DMS79 (cell line): ENCODE measurements at regions not wholly inside any gene's neighbourhood (a gene's known extent, or its start where the extent isn't known, plus 50 kb on each side); places are given as distances from the start of the nearest gene placed in this dataset.

Experiments
- DNase-seq: peaks from one replicate; lab custom pipeline; 2025; lab: John Stamatoyannopoulos, UW

DNA sequence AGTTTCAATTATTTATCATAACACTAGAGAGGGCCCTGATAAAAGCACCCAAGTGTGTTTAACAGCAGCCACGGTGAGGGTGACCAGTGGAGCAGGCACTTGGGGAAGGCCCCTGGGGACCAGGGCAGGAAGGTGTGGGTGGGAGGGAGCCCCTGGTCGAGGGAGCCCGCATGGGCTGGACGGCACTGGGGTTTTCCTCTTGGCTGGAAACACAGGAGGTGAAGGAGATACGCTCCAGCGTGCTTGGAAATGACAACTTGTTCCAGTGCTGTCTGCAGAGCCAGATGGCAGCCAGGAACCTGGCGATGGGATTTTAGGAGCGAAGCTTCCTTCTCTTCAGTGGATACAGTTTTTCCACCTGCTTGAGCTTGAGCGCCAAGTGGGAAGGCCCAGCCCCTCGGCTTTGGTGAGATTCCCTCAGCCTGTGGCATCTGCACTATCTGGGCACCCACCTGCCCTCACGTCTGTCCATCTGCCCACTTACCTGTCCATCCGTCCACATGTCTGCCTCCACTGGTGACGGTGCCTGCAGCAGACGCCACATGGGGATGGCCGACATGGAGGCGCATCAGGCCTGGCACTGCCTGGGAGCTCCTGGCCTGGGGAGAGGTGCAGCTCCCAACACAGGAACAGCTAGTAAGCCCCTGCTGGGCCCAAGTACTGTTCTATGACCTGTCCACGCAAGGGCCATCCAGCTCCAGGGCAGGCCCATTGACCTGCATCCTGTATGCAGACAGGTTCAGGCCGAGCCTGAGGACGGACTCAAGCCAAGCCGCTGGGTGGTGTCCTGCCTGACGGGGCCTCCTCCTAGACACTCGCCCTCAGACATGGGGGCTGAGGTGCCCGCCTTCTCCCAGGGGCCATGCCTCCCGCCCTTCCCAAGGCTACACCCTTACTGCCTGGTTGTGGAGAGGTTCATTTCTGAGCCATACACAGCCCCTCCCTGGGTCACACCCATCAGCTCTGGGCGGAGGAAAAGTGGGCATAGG is 192.2 kb upstream of the C14orf180 start:
- peak; percentile 56 for DNase-seq

DNA sequence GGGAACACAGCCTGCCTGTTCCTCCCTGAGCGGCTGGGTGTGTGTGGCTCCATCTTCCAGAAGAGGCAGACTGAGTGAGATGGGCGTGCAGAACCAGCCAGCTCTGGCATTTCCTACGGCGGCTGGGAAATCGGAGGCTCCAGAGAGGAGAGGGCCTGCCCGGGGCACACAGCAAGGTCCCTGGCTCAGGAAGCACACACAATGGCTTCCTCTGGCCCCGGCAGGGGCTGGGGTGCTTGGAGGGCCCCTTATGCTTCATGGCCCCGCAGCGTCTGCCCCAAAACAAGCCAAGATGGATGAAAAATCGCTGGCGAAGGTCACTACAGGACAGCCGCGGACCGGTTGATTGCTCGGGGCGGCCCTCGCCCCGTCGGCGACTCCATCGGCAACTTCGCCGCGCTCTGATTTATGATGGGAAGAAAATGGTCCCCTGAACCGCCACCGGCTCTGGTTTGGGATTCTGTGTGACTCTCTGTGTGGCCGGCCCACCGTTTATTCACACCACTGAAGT is 191.5 kb upstream of the C14orf180 start:
- no peak for DNase-seq

DNA sequence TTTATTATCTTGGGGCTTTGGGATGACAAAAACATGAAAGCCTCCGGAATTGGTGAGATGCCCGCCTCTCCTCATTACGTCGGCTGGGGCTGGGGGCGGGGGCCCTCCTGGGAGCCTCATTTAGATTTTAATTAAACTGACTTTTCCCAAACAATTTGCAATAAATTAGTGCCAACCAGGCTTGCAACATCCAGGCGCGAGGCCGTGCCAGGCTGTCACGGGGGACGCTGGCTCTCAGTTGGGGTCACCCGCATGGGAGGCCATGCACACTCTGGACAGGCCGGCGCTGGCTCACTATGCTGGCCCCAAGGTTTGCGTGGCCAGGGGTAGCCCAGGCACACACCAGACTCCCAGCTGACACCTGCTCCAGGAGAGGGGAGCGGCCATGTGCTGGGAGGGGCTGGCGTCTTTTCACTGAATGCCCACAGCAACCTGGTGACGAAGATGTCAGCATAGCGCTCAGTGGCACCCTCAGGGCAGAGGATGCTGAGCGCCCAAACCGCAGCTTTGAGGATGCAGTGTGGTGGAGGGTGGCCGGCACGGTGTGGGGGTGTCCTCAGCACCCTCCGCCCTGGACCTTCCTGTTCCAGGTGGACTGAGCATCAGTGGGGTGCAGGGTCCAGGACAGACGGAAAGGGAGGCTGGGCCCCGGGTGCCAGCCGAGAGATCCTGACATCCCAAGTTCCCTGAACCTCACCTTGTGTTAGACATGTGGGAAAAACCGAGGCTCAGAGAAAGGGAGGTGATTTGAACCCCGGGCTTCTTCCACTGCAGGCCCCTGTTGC is 190.8 kb upstream of the C14orf180 start:
- no peak for DNase-seq

DNA sequence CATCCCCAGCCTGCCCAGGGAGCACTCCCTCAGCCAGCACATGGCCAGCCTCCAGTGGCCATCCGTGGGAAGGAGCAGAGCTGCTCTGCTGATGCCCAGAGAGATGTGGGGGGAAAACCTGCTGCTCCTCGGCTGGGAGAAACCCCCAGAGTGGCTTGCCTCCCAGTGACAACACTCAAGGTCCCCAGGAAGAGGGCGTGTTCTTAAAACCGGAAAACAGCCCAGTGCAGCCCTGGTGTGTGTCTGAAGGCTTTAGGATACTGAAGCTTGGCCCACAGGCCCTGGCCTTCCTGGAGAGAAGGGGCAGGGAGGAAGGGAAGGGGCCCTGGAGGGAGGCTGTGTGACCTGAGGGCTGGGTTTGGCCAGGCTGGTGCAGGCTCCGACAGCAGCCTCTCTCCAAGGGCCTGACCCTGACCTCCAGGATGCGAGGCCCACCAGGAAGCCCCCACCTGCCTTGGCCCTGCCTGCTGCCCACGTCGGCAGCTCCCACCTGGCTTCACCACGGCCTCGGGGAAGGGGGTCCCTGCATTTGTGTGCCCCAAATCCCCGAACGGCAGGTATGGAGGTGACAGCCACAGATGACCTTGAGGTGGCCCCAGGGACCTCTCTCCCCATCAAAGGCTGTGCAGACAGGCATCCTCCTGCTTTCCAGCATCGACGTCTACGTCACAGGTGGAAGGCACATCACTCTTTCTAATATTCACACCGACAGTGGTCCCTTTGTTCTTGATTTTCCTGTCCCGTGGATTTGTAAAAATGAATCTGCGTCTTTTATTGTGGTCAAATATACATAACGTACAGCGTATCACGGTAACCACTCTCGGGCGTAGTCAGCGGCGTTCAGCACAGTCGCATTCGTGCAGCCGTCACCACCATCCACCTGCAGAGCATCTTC is 190.0 kb upstream of the C14orf180 start:
- DNase-seq: no peak

DNA sequence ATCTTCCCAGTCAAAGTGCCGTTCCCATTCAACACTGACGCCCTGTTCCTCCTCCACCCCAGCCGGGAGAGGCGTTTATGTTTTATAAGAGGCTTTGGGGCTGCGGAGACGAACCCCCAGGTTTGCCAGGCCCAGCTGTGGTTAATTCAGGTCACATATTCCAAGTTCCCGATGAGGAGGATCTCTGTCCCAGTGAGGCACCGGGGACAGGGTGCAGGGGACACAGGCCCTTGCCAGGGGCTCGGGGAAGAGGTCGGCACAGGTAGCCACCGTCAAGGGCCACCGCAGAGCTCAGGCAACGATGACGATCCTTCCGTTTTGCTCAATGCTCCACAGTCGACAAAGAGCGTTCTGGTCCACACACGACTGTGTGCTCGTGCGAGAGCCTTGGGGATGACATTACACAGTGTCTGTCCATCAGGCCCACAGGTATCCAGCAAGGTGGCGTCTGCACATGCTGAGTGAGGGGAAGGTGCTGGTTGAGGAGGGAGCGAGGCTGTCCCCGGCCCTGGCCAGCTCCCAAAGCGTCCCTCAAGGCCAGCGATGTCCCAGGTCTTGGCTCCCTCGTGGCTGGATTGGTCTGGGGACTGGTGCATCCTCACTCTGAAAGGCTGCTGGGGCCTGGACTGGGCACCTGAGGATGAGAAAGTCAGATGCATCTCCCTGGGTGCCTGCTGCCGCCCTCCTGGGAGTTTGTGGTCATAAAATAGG is 189.2 kb upstream of the C14orf180 start:
- no peak for DNase-seq

DNA sequence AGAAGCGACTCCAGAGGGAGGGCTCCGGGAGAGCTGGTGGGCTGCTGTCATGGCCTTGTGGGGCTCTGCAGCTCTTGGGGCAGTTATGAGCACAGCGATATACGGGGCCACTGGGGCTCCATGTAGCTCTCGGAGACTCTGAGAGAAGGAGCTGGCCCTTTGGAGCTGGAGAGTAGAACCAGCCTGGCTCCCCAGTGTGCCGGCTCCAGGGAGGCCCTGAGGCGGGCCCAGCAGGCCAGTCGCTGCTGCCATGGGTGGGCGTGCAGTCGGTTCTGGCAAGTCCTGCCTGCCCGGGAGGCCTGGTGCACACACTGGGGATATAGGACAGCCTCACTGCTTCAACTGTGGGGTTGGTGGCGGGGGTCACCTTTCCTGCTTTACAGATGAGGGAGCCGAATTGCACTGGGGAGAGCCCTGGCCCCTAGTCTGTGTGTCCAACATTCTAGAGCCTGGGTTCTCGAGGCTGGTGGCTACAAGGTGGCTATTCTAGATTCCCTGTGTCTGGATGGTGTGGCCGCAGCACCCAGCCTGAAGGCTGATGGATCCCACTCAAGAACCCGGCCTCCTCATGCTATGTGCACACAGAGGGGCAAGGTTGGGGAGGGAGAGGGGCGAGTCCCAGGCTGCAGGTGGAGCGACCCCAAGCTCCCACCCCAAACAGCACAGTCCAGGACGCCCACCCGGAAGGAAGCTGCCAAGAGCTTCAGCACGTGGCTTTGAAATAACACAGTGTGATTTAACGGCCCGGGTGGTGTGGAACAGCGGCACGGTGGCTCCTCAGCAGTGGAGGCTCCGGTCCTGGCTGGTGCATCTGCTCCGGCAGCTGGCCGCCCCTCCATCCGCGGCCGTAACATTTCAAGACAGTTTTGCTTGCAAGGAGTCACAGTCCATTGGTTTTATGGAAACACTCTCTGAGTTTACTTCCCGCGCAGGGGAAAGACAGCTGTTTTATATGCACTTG is 188.3 kb upstream of the C14orf180 start:
- no peak for DNase-seq

DNA sequence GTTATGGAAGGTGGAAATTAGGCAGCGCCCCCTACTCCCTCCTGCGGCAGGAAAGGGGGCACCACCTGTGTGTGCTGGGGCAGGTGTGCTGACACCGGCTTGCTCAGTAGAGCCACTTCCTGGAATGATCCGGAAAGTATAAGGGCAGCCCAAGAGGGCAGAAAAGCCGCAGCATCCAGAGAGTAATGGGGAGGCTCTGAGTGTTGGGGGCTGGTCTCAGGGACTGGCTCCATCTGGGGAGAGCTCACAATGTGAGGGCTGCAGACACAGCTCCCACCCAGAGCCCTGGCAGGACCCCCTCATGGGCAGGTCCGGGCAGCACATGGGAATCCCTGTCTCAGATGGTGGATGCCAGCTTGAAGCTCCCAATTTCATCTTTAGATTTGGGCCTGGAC is 187.6 kb upstream of the C14orf180 start:
- DNase-seq: no peak

DNA sequence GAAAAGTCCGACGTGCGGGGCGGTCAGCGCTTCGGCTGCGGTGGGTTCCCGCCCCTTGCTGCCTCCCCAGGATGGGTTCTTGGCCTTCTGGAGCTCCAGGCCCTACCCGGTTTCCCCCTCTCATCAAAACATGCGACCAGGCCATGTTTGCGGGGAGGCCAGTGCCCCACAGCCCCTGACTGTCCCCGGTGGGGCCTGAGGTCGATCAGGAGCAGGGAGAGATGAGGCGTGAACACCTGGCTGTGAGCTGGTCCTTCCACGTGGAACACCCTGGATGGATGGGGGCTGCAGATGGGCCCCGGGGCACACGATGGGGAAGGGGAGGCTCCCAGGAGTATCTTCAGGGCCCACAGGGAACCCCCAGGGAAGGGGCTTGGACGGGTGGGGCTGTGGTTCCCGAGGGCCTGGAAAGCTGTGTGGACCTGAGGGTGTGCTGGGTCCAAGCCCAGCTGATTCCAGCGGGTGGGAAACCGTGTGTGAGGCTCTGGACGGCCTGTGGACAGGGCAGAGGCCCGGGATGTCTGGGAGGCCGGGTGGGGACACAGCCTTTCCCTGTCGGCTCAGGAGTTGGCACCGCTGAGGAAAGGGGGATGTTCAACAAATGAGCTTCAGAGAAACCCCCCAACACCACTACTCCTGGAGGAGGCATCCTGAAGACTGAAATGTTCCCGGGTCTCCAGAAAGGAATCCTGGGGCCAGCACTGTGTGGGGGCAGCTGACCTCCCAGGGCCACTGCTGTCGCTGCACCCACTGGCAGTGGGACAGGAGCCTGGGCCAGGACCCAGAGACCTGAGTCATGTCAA is 187.0 kb upstream of the C14orf180 start:
- no peak for DNase-seq

DNA sequence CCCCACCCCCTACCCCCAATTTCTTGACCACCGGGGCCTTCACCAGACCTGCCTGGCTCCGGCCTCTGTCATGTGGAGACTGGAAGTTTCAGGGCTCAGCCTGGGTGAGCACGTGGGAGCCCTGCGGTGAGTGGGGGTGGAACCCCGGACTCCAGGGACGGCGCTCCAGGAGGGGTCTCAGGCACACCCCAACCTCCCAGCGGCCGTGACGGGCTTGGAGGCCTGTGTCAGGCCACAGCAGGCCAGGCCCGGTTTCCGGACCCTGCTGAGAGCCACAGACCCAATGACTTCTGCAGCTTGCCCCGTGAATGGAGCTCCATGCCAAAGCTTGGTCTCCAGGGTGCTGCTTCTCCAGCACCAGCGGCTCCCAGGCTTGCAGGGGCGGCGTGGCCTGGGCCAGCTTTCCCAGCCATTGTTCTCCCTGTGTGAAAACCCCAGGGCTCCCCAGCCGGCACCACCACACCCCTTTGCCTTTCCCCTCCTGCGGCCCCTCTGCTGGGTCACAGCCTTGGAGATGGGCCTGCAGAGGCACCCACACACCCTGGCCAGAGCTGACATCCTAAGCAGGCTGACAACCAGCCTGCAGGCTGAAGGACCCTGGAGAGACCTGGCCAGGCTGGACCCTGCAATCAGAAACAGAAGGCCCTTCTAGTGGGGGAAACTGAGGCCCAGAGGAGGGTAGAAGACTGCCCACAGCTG is 186.2 kb upstream of the C14orf180 start:
- DNase-seq: no peak

DNA sequence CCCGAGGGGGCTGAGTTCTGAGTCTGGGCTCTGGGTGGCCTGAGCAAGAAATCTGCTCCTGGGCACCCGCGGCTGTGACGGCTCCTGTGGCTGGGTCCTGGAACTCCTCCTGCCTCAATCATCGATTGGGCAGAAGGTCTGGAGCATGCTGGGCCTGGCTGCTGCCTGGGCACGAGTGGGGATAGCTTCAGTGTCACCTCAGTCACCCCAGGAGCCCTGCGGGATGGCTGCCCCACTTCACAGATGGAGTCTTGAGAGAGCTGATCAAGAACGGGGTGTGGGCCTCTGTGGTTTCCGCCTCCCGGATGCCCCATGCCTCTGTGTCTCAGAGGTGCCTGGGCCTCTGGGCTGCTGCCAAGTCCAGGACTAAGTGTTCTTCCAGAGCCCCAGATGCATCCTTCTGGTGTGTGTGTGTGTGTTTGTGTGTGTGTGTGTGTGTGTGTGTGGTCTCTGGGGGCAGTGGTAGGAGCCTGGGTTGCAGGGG is 185.6 kb upstream of the C14orf180 start:
- DNase-seq: peak; percentile 87

DNA sequence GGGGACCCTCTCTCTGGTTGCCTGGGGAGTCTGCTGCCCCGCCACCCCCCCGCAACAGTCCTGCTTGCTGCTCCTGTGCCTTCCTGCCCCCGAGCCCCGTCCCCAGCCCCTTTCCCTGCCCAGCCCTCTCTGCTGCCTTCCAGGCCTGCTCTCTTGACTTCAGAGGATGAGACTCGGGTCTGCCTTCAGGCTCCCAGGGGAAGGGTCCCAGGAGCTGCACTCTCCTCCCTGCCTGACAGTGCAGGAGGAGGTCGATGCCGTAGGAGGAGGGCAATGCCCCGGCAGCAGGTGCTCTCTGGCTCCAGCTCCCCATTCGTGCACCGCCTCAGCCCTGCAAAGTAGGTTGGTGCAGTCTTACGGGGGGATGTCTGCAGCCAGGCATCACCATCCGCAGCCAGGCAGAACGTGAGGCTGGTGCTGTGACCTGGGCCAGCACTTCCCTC is 185.1 kb upstream of the C14orf180 start:
- DNase-seq: peak; percentile 37

DNA sequence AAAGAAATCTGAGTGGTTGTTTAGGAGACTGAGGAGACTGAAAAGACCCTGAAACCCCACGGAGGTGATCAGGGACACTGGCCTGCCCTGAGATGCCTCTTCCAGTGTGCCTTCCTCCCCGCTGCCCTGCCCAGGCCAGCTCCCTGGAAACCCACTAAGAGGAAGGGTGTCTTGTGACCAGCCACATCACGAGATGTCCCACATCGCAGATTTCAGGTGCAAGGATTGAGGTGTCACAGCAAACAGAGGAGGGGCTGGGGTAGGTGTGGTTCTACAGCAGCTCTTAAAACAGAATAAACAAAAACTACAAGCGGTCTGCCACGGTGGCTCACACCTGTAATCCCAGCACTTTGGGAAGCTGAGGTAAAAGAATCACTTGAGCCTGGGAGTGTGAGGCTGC is 184.3 kb upstream of the C14orf180 start:
- DNase-seq: no peak

DNA sequence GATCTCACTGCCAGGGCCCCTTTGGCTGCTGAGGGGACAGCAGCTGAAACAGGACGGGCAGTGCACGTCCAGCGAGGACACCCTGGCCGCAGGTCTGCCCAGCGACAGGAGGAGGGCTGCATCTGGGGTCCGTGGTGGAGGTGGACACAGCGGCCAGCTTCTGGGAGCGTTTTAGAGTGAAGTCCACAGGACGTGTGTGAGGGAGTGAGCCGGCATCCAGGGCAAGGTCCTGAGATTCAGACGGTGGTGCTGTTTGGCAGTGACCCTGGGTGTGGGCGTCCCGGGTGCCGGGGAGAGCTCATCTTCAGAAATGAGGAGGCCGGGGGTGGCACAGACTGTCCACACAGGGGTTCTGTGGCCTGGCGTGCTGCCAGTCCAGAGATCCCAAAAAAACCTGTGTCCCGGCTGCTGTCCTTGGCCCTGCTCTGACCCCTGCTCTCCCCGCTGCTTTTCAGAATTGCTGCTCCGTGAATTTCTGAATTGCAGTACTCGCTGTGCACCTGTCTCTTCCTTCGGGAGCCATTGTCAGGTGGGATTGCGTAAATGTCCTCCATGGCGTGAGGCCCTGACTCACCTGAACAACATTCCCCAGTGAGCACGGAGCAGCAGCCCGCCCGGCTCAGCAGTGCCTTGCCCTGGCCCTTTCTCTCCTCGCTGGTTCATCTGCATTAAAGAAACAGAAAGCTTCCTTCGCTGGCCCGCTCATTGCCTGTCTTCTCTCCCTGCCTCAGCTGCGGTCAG is 183.5 kb upstream of the C14orf180 start:
- peak; percentile 83 for DNase-seq

DNA sequence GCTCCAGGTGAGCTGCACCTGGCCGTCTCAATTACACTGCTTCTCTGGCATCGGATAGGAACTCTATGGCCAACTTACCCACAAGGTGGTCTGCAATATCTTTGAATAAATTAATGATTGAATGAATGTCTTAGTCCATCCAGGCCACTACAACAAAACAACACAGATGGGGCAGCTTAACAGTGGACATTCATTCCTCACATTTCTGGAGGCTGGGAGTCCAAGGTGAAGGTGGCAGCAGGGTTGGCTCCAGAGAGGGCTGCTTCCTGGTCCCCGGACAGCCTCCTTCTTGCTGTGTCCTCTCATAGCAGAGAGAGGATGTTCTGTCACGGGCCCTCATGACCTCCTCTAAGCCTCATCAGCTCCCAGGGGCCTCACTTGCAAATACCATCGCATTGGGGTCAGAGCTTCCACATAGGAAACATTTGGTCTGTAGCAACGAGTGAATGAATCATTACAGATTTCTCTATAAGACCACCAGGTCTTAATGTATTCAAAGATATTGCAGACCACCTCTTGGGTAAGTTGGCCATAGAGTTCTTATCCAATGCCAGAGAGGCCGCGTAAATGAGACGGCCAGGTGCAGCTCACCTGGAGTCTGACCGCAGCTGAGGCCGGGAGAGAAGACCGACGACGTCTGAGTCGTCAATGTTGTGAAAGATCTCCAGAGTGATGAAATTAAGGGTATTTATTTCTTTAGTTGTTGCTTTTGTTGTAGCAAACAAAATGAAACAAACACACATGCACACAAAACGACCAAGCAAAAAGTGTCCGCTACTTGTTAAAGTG is 182.7 kb upstream of the C14orf180 start:
- no peak for DNase-seq

DNA sequence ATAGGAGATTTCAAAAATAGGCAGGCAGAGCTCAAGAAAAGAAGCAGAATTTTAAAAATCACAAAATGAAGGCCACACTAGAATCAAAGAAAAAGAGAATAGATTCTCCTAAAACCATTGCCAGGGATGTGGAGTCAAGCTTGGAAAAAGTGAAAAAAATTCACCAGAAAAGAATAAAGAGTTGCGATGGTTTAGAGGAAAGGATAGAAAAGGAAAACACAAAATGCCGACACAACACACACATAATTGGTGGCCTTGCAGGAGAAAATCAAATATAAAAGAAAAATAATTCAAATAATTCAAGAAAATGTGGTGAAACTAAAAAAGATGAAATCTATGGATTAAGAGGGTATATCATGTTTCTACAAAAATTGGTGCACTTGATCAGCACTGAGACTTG is 181.6 kb upstream of the C14orf180 start:
- DNase-seq: no peak

DNA sequence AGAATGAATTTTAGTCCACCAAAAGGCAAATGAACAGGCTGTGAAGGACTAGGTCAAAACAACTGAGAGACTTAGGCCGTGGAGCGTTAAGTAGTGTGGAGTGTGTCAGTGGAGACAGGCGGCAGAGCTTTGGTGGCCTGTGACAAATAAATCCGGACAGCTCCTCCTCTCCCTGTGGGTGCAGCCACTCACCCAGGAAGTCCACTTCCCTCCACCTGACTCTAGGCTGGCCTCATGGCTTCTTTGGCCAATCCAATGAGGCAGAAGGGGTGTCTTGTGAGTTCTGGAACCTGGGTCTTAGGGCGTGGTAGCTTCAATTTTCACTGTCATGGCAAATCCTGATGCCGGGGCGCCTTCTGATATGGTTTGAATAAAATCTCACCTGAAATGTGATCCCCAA is 180.9 kb upstream of the C14orf180 start:
- DNase-seq: no peak
